ENCODE measurements at regions not wholly inside any gene's neighbourhood (a gene's known extent, or its start where the extent isn't known, plus 50 kb on each side); places are given as distances from the start of the nearest gene placed in this dataset.
"Not testable (repeated sequence)": the region's sequence is repeated elsewhere in the genome, so short reads cannot be mapped to it uniquely, and the experiment has no call there.

DNA sequence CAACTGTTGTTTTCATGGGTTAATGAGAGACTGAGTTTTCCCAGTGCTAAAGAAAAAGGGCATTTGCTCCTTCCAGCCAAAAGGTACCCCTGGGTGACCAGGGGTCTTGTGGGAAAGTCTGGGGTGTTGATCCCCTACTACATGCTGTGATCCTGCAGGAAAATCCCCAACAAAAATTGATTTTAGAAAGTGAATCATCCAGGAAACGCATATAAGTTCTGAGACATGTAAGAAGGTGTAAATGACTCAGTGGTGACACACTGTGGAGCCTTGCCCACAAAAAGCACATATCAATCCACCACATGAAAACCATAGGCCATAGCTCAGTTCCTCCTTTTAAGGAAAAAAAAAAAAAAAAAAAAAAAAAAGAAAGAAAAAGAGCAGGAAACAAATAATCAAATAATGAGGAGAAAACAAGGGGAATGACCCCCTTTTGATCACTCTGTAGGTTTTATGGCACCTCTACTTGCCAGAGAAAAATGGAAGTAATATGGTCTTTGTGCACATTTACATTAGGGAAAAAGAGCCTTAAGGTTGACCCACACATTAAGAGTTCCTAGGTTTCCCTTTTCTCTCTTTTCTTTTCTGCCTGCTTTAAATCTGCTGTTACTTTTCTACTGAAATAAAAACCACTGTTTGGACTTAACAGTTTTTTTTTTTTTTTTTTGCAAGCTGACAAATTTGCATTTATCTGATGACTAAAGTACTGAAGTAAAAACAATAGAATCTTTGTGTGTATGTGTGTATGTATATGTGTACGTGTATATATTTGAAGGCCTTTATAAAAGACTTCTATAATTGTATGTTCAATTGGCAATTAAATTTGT lies 386.0 kb downstream of the KIF20B start:
- DNase-seq: no peak
- TF ChIP-seq POLR2A (IDR thresholded peaks at IDR 0.05) (no peak), POLR2AphosphoS5 (IDR thresholded peaks at IDR 0.05) (no peak), EP300 (IDR thresholded peaks at IDR 0.05) (no peak)
- TF ChIP-seq, protein P1, sequence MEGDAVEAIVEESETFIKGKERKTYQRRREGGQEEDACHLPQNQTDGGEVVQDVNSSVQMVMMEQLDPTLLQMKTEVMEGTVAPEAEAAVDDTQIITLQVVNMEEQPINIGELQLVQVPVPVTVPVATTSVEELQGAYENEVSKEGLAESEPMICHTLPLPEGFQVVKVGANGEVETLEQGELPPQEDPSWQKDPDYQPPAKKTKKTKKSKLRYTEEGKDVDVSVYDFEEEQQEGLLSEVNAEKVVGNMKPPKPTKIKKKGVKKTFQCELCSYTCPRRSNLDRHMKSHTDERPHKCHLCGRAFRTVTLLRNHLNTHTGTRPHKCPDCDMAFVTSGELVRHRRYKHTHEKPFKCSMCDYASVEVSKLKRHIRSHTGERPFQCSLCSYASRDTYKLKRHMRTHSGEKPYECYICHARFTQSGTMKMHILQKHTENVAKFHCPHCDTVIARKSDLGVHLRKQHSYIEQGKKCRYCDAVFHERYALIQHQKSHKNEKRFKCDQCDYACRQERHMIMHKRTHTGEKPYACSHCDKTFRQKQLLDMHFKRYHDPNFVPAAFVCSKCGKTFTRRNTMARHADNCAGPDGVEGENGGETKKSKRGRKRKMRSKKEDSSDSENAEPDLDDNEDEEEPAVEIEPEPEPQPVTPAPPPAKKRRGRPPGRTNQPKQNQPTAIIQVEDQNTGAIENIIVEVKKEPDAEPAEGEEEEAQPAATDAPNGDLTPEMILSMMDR (IDR thresholded peaks at IDR 0.05): no peak
- WGBS, 2 donors: 55 to 83% methylated on average over 2 of the region's 2 CpGs
- Histone ChIP-seq H3K4me1 (no peaks in the 10 kb centered on the region), H3K27ac (no peak overlapping the region), H3K4me3 (no peak overlapping the region), H3K9me3 (no peaks in the 10 kb centered on the region), H3K27me3 (no peaks in the 10 kb centered on the region), H3K36me3 (no peaks in the 10 kb centered on the region)
- intact Hi-C loops (cut with DNase I): no loop called here

GRCh38 chr10:90088024-90088317 lies 386.6 kb downstream of the KIF20B start:
- TF ChIP-seq EP300 (IDR thresholded peaks at IDR 0.05) (no peak), POLR2A (IDR thresholded peaks at IDR 0.05) (no peak), POLR2AphosphoS5 (IDR thresholded peaks at IDR 0.05) (no peak)
- TF ChIP-seq, protein P1 (IDR thresholded peaks at IDR 0.05): no peak
- Histone ChIP-seq H3K36me3 (no peaks in the 10 kb centered on the region), H3K9me3 (no peaks in the 10 kb centered on the region)

DNA sequence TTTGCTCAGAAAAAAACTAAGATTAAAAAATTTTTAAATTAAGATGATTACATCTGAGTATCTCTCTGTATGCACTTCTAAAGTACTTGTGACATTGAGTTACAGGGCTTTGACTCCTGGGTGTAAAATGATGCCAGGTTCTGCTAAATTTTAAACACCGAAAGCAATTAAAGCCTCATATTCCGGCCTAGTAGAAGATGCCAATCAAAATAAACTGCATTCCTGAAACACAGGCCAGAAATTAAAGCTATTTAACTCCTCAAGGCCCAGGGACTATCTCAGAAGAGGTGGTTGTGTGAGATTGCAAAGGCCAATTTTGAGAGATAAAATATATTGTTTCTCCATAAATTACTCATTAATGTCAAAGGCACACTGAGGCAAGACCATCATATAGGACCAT lies 388.3 kb downstream of the KIF20B start:
- intact Hi-C loops (cut with DNase I): no loop called here
- WGBS, 2 donors: 24 to 38% methylated on average over 2 of the region's 2 CpGs
- H3K4me1 ChIP-seq: no peaks in the 10 kb centered on the region
- no peak for TF ChIP-seq EP300 (IDR thresholded peaks at IDR 0.05)
- no peak for TF ChIP-seq POLR2AphosphoS5 (IDR thresholded peaks at IDR 0.05)
- no peak overlapping the region for H3K27ac ChIP-seq
- DNase-seq: no peak
- no peaks in the 10 kb centered on the region for H3K9me3 ChIP-seq
- no peak overlapping the region for H3K4me3 ChIP-seq
- no peaks in the 10 kb centered on the region for H3K27me3 ChIP-seq
- H3K36me3 ChIP-seq: no peaks in the 10 kb centered on the region

More at GRCh38 chr10:90088024-90088317, 386.6 kb downstream of the KIF20B start:
- DNase-seq: no peak
- intact Hi-C loops (cut with DNase I): no loop called here
- Histone ChIP-seq H3K4me1 (no peaks in the 10 kb centered on the region), H3K27me3 (no peaks in the 10 kb centered on the region), H3K27ac (no peak overlapping the region), H3K4me3 (no peak overlapping the region)
- 91 to 95% methylated on average over 4 of the region's 4 CpGs for WGBS, 2 donors

GRCh38 chr10:90096196-90096595 lies 394.8 kb downstream of the KIF20B start:
- WGBS, 2 donors: 51 to 60% methylated on average over 5 of the region's 5 CpGs
- Histone ChIP-seq H3K4me3 (no peak overlapping the region), H3K27ac (no peak overlapping the region), H3K9me3 (no peaks in the 10 kb centered on the region), H3K4me1 (no peaks in the 10 kb centered on the region), H3K36me3 (no peaks in the 10 kb centered on the region), H3K27me3 (no peaks in the 10 kb centered on the region)
- no peak for DNase-seq
- TF ChIP-seq EP300 (IDR thresholded peaks at IDR 0.05): no peak
- TF ChIP-seq POLR2AphosphoS5 (IDR thresholded peaks at IDR 0.05): no peak
- TF ChIP-seq, protein P1 (IDR thresholded peaks at IDR 0.05): no peak
- TF ChIP-seq POLR2A (IDR thresholded peaks at IDR 0.05): no peak
- intact Hi-C loops (cut with DNase I): no loop called here

DNA sequence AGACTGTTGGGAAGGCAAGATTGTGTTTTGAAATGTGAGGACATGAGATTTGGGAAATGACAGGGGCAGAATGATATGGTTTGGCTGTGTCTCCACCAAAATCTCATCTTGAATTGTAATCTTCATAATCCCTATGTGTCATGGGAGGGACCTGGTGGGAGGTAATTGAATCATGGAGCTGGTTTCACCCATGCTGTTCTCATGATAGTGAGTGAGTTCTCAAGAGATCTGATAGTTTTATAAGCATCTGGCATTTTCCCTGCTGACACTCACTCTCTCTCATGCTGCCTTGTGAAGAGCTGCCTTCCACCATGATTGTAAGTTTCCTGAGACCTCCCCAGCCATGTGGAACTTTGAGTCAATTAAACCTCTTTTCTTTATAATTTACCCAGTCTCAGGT lies 406.2 kb downstream of the KIF20B start:
- H3K27ac ChIP-seq; H3K27me3 ChIP-seq; DNase-seq; H3K36me3 ChIP-seq; H3K4me1 ChIP-seq; intact Hi-C loops (cut with DNase I); H3K9me3 ChIP-seq; H3K4me3 ChIP-seq: not testable (repeated sequence)

- Histone ChIP-seq H3K4me1 (no peaks in the 10 kb centered on the region), H3K27ac (no peak overlapping the region), H3K9me3 (no peaks in the 10 kb centered on the region), H3K27me3 (no peaks in the 10 kb centered on the region), H3K4me3 (no peak overlapping the region), H3K36me3 (no peaks in the 10 kb centered on the region)
- DNase-seq: no peak
- WGBS, 2 donors: 58 to 66% methylated on average over 1 of the region's 1 CpG
- intact Hi-C loops (cut with DNase I): no loop called here
- TF ChIP-seq, protein P1 (IDR thresholded peaks at IDR 0.05): no peak
- no peak for TF ChIP-seq EP300 (IDR thresholded peaks at IDR 0.05)
- TF ChIP-seq POLR2AphosphoS5 (IDR thresholded peaks at IDR 0.05): no peak
- no peak for TF ChIP-seq POLR2A (IDR thresholded peaks at IDR 0.05)
Observed at GRCh38 chr10:90111671-90112070, 410.3 kb downstream of the KIF20B start.

All from sigmoid colon (tissue), 6 donors.